Activated B cell treated with CpG ODN at 0.5 μM for 24 hours (primary cell): ENCODE measurements at regions not wholly inside any gene's neighbourhood (a gene's known extent, or its start where the extent isn't known, plus 50 kb on each side); places are given as distances from the start of the nearest gene placed in this dataset.

ENCODE experiments used
- ATAC-seq: fragments of 200-7000 bp; cut with Tn5 transposase; one replicate; pipeline ENCODE4 v1.10.0; 2021; ENCODE audit warnings: low read depth, mild to moderate bottlenecking, moderate library complexity
- CTCF ChIA-PET: fragments of 350-600 bp; sonication (Branson Sonifier 250); formaldehyde crosslinking; loops from one replicate; lab custom pipeline; 2021; ENCODE audit warnings: antibody characterized with exemption; lab: Charles Lee
- POLR2A ChIA-PET: fragments of 350-600 bp; sonication (Branson Sonifier 250); formaldehyde crosslinking; loops from one replicate; lab custom pipeline; 2021; ENCODE audit warnings: antibody characterized with exemption; lab: Charles Lee
- DNase-seq: peaks from one replicate; pipeline ENCODE4 v3.0.0; 2022
- H3K27ac Mint-ChIP-seq: one replicate; pipeline ENCODE4 v1.8.0; 2020; ENCODE audit warnings: mixed read lengths
- H3K27me3 Mint-ChIP-seq: one replicate; pipeline ENCODE4 v1.8.0; 2021; ENCODE audit warnings: mixed read lengths
- H3K36me3 Mint-ChIP-seq: one replicate; pipeline ENCODE4 v1.8.0; 2021; ENCODE audit warnings: low read depth, mixed read lengths
- H3K4me1 Mint-ChIP-seq: one replicate; pipeline ENCODE4 v1.8.0; 2021; ENCODE audit warnings: mixed read lengths
- H3K4me3 Mint-ChIP-seq: one replicate; pipeline ENCODE4 v1.8.0; 2020; ENCODE audit warnings: mild to moderate bottlenecking, mixed read lengths
- H3K9me3 Mint-ChIP-seq: one replicate; pipeline ENCODE4 v1.8.0; 2020; ENCODE audit warnings: mixed read lengths
- CTCF ChIP-seq: fragments of 200-600 bp; IDR thresholded peaks from one replicate; pipeline ENCODE4 v1.8.0; 2022; ENCODE audit warnings: antibody characterized with exemption, mild to moderate bottlenecking
- intact Hi-C: fragments of 100-400 bp; cut with micrococcal nuclease; formaldehyde crosslinking; loops from one replicate; pipeline ENCODE4 v1.15.1; 2024

GRCh38 chr7:16298221-16298620 lies 123.1 kb downstream of the CRPPA start:
- intact Hi-C loops: no loop called here
- CTCF ChIA-PET: no interaction called here
- TF ChIP-seq CTCF: no peak
- DNase-seq (no peak), ATAC-seq (no peak)
- Mint-ChIP-seq H3K4me1 (no peaks in the 10 kb centered on the region), H3K36me3 (no peaks in the 10 kb centered on the region), H3K4me3 (no peak overlapping the region), H3K9me3 (no peaks in the 10 kb centered on the region), H3K27ac (no peak overlapping the region), H3K27me3 (no peaks in the 10 kb centered on the region)
- POLR2A ChIA-PET: no interaction called here

GRCh38 chr7:16295558-16295957 lies 125.8 kb downstream of the CRPPA start:
- no peaks in the 10 kb centered on the region for H3K36me3 Mint-ChIP-seq
- ATAC-seq: no peak
- CTCF ChIA-PET: no interaction called here

GRCh38 chr7:16293669-16294425 lies 127.5 kb downstream of the CRPPA start:
- TF ChIP-seq CTCF: no peak
- ChIA-PET CTCF (no interaction called here), POLR2A (no interaction called here)
- intact Hi-C loops: no loop called here
- Mint-ChIP-seq H3K27ac (no peak overlapping the region), H3K27me3 (no peaks in the 10 kb centered on the region), H3K36me3 (no peaks in the 10 kb centered on the region), H3K4me1 (no peaks in the 10 kb centered on the region), H3K9me3 (no peaks in the 10 kb centered on the region), H3K4me3 (no peak overlapping the region)
- DNase-seq: no peak
- no peak for ATAC-seq

More at GRCh38 chr7:16295558-16295957, 125.8 kb downstream of the CRPPA start:
- intact Hi-C loops: no loop called here
- no peaks in the 10 kb centered on the region for H3K27me3 Mint-ChIP-seq
- POLR2A ChIA-PET: interaction anchor here (0.6 kb wide), 1 partner anchor 12 kb away, joined by 3 read pairs; no protein-coding TSS in a partner anchor
- H3K27ac Mint-ChIP-seq: no peak overlapping the region
- no peak for TF ChIP-seq CTCF
- DNase-seq: no peak
- no peaks in the 10 kb centered on the region for H3K4me1 Mint-ChIP-seq
- no peak overlapping the region for H3K4me3 Mint-ChIP-seq
- H3K9me3 Mint-ChIP-seq: no peaks in the 10 kb centered on the region

- Mint-ChIP-seq H3K4me1 (no peaks in the 10 kb centered on the region), H3K4me3 (no peak overlapping the region), H3K36me3 (no peaks in the 10 kb centered on the region), H3K27me3 (no peaks in the 10 kb centered on the region), H3K27ac (no peak overlapping the region), H3K9me3 (peaks cover 2% of the 10 kb centered on the region)
- no peak for ATAC-seq
- ChIA-PET POLR2A (no interaction called here), CTCF (no interaction called here)
- intact Hi-C loops: no loop called here
- TF ChIP-seq CTCF: no peak
- DNase-seq: no peak
These were observed 136.8 kb downstream of the CRPPA start for GRCh38 chr7:16284581-16284980.

GRCh38 chr7:16278167-16278787 lies 143.1 kb downstream of the CRPPA start:
- TF ChIP-seq CTCF: no peak
- Mint-ChIP-seq H3K4me3 (no peak overlapping the region), H3K27ac (no peak overlapping the region), H3K4me1 (no peaks in the 10 kb centered on the region), H3K36me3 (no peaks in the 10 kb centered on the region), H3K9me3 (peaks cover 2% of the 10 kb centered on the region), H3K27me3 (no peaks in the 10 kb centered on the region)
- ATAC-seq: no peak
- intact Hi-C loops: no loop called here
- POLR2A ChIA-PET: no interaction called here
- DNase-seq: no peak
- CTCF ChIA-PET: no interaction called here
